ENCODE measurements at regions not wholly inside any gene's neighbourhood (a gene's known extent, or its start where the extent isn't known, plus 50 kb on each side); places are given as distances from the start of the nearest gene placed in this dataset.

DNA sequence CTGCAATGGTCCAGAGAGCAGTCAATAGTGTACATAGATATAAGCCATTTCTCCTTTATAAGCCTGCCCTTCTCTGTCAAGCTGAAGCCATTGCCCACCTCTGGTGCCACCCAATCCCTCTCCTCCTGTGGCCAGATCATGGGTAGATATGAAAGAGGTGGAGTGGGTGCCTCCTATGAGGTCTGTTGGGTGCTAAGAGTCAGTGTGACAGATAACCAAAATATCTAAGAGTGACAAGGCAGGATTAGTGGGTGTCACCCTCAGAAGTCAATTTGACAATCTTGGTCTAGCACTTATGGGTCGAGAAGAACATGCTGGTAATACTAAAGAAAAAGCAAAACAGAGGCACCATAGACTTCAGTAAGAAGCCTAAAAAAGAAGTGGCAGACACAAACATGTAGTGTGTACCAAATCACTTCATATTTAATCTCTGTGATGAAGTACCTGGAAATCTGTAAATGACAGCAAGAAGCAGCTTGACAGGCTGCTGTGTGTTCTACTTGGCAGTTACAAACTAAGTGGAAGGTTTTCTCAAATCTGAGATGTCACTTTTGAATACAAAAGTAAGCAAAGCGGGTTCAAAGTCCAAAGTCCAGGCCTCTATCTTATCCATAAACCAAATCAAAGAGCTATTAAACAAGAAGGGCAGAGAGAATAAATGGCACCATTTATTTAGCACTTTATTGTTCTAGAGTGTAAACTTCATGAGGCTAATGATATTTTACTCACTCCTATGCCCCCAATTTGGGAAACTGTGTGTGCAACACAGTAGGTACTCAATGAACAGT is 118.9 kb upstream of the EOMES start:
- ATAC-seq (ENCODE audit: insufficient read depth, low FRiP score) (no peak), DNase-seq (no peak)
- Histone ChIP-seq H3K27ac (ENCODE audit: low read depth in 1 of 2, low read length in 1 of 2) (no peak overlapping the region), H3K4me1 (ENCODE audit: control insufficient read depth in 5 of 5, insufficient read depth in 5 of 5, low read length in 5 of 5) (no peaks in the 10 kb centered on the region), H3K9ac (ENCODE audit: insufficient read depth in 1 of 2, low read length in 2 of 2) (no peak overlapping the region), H3K4me3 (no peak overlapping the region), H3K36me3 (ENCODE audit: control insufficient read depth in 4 of 4, insufficient read depth in 4 of 4, low read length in 4 of 4) (no peaks in the 10 kb centered on the region), H3K9me3 (ENCODE audit: control insufficient read depth in 4 of 4, insufficient read depth in 3 of 4, low read length in 3 of 4) (peaks cover 0 to 2% (median 0%) of the 10 kb centered on the region in 4 donors), H3K27me3 (ENCODE audit: control insufficient read depth in 3 of 3, insufficient read depth in 3 of 3, low read length in 2 of 3) (no peaks in the 10 kb centered on the region)
- WGBS, 2 donors = 64 to 81% methylated on average over 2 of the region's 2 CpGs
- no peak for TF ChIP-seq CTCF (IDR thresholded peaks at IDR 0.05; ENCODE audit: control extremely low read depth, extremely low read depth)

DNA sequence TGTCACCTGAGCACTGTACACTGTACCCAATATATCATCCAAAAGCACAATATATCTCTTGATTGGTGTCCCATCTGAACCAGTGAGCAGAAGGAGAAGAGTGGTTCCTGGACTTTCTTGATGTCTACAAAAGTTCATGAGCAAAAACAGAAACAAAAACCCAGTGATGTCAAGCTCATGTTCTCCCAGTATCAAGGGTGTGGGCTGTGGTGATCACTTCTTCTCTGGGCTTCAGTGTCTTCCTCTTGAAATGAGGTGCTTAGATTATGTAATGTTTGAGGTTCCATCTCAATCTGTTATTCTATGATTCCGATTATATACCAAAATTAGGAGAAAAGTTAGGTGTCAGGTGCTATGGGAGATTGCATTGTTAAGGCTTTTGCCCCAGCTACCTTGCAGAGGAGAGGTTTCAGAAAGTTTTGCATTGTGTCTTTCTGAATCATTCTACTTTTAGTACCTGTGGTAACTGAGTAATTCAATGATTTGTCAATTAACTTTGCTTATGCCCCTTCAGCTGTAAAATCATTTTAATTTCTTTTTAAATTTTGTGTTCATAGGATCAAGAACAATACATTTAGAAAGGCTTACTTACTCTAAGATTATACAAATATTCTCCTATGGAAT is 122.0 kb upstream of the EOMES start:
- no peak overlapping the region for H3K9ac ChIP-seq (ENCODE audit: insufficient read depth in 1 of 2, low read length in 2 of 2)
- H3K27me3 ChIP-seq (ENCODE audit: control insufficient read depth in 3 of 3, insufficient read depth in 3 of 3, low read length in 2 of 3) = no peaks in the 10 kb centered on the region
- H3K9me3 ChIP-seq (ENCODE audit: control insufficient read depth in 4 of 4, insufficient read depth in 3 of 4, low read length in 3 of 4) = no peaks in the 10 kb centered on the region
- WGBS, 2 donors = 83 to 89% methylated on average over 1 of the region's 1 CpG
- H3K4me3 ChIP-seq = no peak overlapping the region
- H3K27ac ChIP-seq (ENCODE audit: low read depth in 1 of 2, low read length in 1 of 2) = no peak overlapping the region
- no peak for ATAC-seq (ENCODE audit: insufficient read depth, low FRiP score)
- no peak for DNase-seq
- H3K4me1 ChIP-seq (ENCODE audit: control insufficient read depth in 5 of 5, insufficient read depth in 5 of 5, low read length in 5 of 5) = no peaks in the 10 kb centered on the region
- no peaks in the 10 kb centered on the region for H3K36me3 ChIP-seq (ENCODE audit: control insufficient read depth in 4 of 4, insufficient read depth in 4 of 4, low read length in 4 of 4)
- no peak for TF ChIP-seq CTCF (IDR thresholded peaks at IDR 0.05; ENCODE audit: control extremely low read depth, extremely low read depth)

DNA sequence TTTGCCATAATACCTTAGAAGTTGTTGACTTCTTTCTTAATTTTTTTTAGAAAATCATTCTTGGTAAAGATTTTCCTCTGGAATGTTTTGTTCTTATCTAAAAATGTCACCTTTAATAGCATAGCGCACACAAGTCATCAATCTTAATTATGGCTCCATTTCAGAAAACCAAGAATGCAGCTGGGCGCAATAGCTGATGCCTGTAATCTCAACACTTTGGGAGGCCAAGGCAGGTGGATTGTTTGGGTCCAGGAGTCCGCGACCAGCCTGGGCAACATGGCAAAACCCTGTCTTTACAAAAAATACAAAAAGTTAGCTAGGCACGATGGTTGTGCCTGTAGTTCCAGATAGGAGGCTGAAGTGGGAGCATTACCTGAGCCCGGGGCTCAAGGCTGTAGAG is 125.6 kb upstream of the EOMES start:
- H3K4me3 ChIP-seq = no peak overlapping the region
- peaks cover 0 to 7% (median 0%) of the 10 kb centered on the region in 4 donors for H3K9me3 ChIP-seq (ENCODE audit: control insufficient read depth in 4 of 4, insufficient read depth in 3 of 4, low read length in 3 of 4)
- no peaks in the 10 kb centered on the region for H3K27me3 ChIP-seq (ENCODE audit: control insufficient read depth in 3 of 3, insufficient read depth in 3 of 3, low read length in 2 of 3)
- no peak for TF ChIP-seq CTCF (IDR thresholded peaks at IDR 0.05; ENCODE audit: control extremely low read depth, extremely low read depth)
- ATAC-seq (ENCODE audit: insufficient read depth, low FRiP score) (no peak), DNase-seq (no peak)
- no peaks in the 10 kb centered on the region for H3K4me1 ChIP-seq (ENCODE audit: control insufficient read depth in 5 of 5, insufficient read depth in 5 of 5, low read length in 5 of 5)
- no peaks in the 10 kb centered on the region for H3K36me3 ChIP-seq (ENCODE audit: control insufficient read depth in 4 of 4, insufficient read depth in 4 of 4, low read length in 4 of 4)
- no peak overlapping the region for H3K27ac ChIP-seq (ENCODE audit: low read depth in 1 of 2, low read length in 1 of 2)
- H3K9ac ChIP-seq (ENCODE audit: insufficient read depth in 1 of 2, low read length in 2 of 2) = no peak overlapping the region
- WGBS, 2 donors = 71 to 72% methylated on average over 6 of the region's 6 CpGs

All from lung (tissue), 11 donors.